PC-3 (cell line): ENCODE measurements at regions not wholly inside any gene's neighbourhood (a gene's known extent, or its start where the extent isn't known, plus 50 kb on each side); places are given as distances from the start of the nearest gene placed in this dataset.

Experiments used
- CTCF ChIP-seq: fragments of 300-600 bp; sonication (generic); conservative IDR thresholded peaks from 2 replicates; pipeline ENCODE4 v1.5.1; 2017; ENCODE audit warnings: antibody characterized with exemption, low read depth, mild to moderate bottlenecking, low read length
- EZH2 ChIP-seq: fragments of 300-600 bp; sonication (generic); IDR thresholded peaks from one replicate; pipeline ENCODE4 v1.6.1; 2017; ENCODE audit warnings: antibody characterized with exemption, mild to moderate bottlenecking, low read length; ENCODE audit not compliant: unreplicated experiment

- no peak for TF ChIP-seq CTCF
- TF ChIP-seq EZH2 = no peak
Observed at GRCh38 chr2:14114275-14114674, 518.2 kb upstream of the LRATD1 start.
